Hepatocyte (in vitro differentiated cells): ENCODE measurements at regions not wholly inside any gene's neighbourhood (a gene's known extent, or its start where the extent isn't known, plus 50 kb on each side); places are given as distances from the start of the nearest gene placed in this dataset.

Source experiments
- EZH2 ChIP-seq: fragments of 200-600 bp; sonication (generic); IDR thresholded peaks from 2 replicates; pipeline ENCODE4 v1.6.1; 2016; ENCODE audit warnings: antibody characterized with exemption, mild to moderate bottlenecking, borderline replicate concordance
- TF ChIP-seq, protein P1 (sequence below): fragments of 200-600 bp; sonication (generic); IDR thresholded peaks from 2 replicates; pipeline ENCODE4 v1.5.1; 2016; ENCODE audit warnings: antibody characterized with exemption, mild to moderate bottlenecking; ENCODE audit not compliant: poor library complexity

GRCh38 chr2:59385971-59386370 lies 1144.8 kb upstream of the FANCL start:
- TF ChIP-seq, protein P1, sequence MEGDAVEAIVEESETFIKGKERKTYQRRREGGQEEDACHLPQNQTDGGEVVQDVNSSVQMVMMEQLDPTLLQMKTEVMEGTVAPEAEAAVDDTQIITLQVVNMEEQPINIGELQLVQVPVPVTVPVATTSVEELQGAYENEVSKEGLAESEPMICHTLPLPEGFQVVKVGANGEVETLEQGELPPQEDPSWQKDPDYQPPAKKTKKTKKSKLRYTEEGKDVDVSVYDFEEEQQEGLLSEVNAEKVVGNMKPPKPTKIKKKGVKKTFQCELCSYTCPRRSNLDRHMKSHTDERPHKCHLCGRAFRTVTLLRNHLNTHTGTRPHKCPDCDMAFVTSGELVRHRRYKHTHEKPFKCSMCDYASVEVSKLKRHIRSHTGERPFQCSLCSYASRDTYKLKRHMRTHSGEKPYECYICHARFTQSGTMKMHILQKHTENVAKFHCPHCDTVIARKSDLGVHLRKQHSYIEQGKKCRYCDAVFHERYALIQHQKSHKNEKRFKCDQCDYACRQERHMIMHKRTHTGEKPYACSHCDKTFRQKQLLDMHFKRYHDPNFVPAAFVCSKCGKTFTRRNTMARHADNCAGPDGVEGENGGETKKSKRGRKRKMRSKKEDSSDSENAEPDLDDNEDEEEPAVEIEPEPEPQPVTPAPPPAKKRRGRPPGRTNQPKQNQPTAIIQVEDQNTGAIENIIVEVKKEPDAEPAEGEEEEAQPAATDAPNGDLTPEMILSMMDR: no peak
- no peak for TF ChIP-seq EZH2
